ENCODE measurements at regions not wholly inside any gene's neighbourhood (a gene's known extent, or its start where the extent isn't known, plus 50 kb on each side); places are given as distances from the start of the nearest gene placed in this dataset.

- no peak overlapping the region for H2BK5ac ChIP-seq (ENCODE audit: insufficient read length, low read length)
- H2BK12ac ChIP-seq (ENCODE audit: insufficient read length, low read depth, low read length): no peak overlapping the region
- H3K14ac ChIP-seq (ENCODE audit: insufficient read depth, low read length): no peak overlapping the region
- no peak overlapping the region for H3K4ac ChIP-seq (ENCODE audit: low read depth, low read length)
- Mint-ChIP-seq H3K27me3 (ENCODE audit: low read depth) (no peaks in the 10 kb centered on the region), H3K9me3 (no peaks in the 10 kb centered on the region), H3K4me1 (peaks cover 5 to 6% of the 10 kb centered on the region in 2 experiments), H3K36me3 (ENCODE audit: insufficient read depth in 1 of 3, low read depth in 3 of 3) (no peaks in the 10 kb centered on the region), H3K4me3 (no peak overlapping the region), H3K27ac (no peak overlapping the region)
- no peak overlapping the region for H2BK20ac ChIP-seq (ENCODE audit: low read depth, low read length, poor library complexity, severe bottlenecking)
- H3T11ph ChIP-seq (ENCODE audit: low read length): no peak overlapping the region
- no peak overlapping the region for H2BK15ac ChIP-seq (ENCODE audit: low read depth, low read length)
- no peak for TF ChIP-seq CTCF (conservative IDR thresholded peaks at IDR 0.05)
- H3K27ac ChIP-seq (ENCODE audit: insufficient read length, low read depth, low read length): no peak overlapping the region
- no peak overlapping the region for H3K18ac ChIP-seq (ENCODE audit: insufficient read length, low read depth, low read length)
- H3K4me1 ChIP-seq (ENCODE audit: insufficient read depth, low read length): no peaks in the 10 kb centered on the region
- no peak overlapping the region for H4K8ac ChIP-seq (replicated peaks; ENCODE audit: insufficient read length, low read depth, low read length)
- no peaks in the 10 kb centered on the region for H3K27me3 ChIP-seq (ENCODE audit: insufficient read depth, low read length)
- H4K20me1 ChIP-seq (ENCODE audit: control insufficient read depth, insufficient read depth, insufficient read length): no peaks in the 10 kb centered on the region
- no peak overlapping the region for H2BK120ac ChIP-seq (ENCODE audit: low read depth, low read length, poor library complexity, severe bottlenecking)
- H3K23ac ChIP-seq (ENCODE audit: insufficient read length, low read depth, low read length): no peak overlapping the region
- H3K9ac ChIP-seq (ENCODE audit: extremely low read depth, insufficient read length, low read length): no peak overlapping the region
- no peak for DNase-seq
- H3K56ac ChIP-seq (ENCODE audit: insufficient read length, low read depth, low read length): no peak overlapping the region
- H3K9me3 ChIP-seq (ENCODE audit: control insufficient read depth, low read depth, low read length): no peaks in the 10 kb centered on the region
- no peak overlapping the region for H4K91ac ChIP-seq (ENCODE audit: insufficient read length, low read depth, low read length)
- WGBS (ENCODE audit: extremely low coverage, insufficient read length, low lambda C conversion rate): no CpG with 5 or more reads among the region's 4 CpGs
- H3K79me2 ChIP-seq (ENCODE audit: insufficient read depth, low read length): no peaks in the 10 kb centered on the region
- no peak overlapping the region for H2AFZ ChIP-seq (ENCODE audit: low read length)
- H3K79me1 ChIP-seq (ENCODE audit: insufficient read depth, low read depth, low read length, poor library complexity, severe bottlenecking): no peaks in the 10 kb centered on the region
- no peak overlapping the region for H2AK5ac ChIP-seq (ENCODE audit: insufficient read length, low read length)
- H3K4me2 ChIP-seq (ENCODE audit: insufficient read depth, insufficient read length, low read length): no peak overlapping the region
- no peaks in the 10 kb centered on the region for H3K23me2 ChIP-seq (ENCODE audit: insufficient read length, low read depth, low read length, poor library complexity, severe bottlenecking)
- no peak overlapping the region for H4K5ac ChIP-seq (ENCODE audit: insufficient read length, low read depth, low read length)
Measured at GRCh38 chr2:180599804-180600203, 380.6 kb upstream of the UBE2E3 start.

All from H9 (cell line).